HG03175 (cell line): ENCODE measurements at regions not wholly inside any gene's neighbourhood (a gene's known extent, or its start where the extent isn't known, plus 50 kb on each side); places are given as distances from the start of the nearest gene placed in this dataset.
"Not testable (repeated sequence)": the region's sequence is repeated elsewhere in the genome, so short reads cannot be mapped to it uniquely, and the experiment has no call there.

Source experiments
- ATAC-seq: cut with Tn5 transposase; IDR thresholded peaks from one replicate; pipeline ENCODE4 v1.9.1; 2021; ENCODE audit warnings: mild to moderate bottlenecking, moderate library complexity; ENCODE audit not compliant: unreplicated experiment

- ATAC-seq: no peak
Measured at GRCh38 chr5:18203296-18203695, 569.0 kb downstream of the TAF11L14 start.

- no peak for ATAC-seq
Measured at GRCh38 chr5:18213666-18214065, 579.4 kb downstream of the TAF11L14 start.

- no peak for ATAC-seq
Measured at GRCh38 chr5:18216016-18216415, 581.8 kb downstream of the TAF11L14 start.

DNA sequence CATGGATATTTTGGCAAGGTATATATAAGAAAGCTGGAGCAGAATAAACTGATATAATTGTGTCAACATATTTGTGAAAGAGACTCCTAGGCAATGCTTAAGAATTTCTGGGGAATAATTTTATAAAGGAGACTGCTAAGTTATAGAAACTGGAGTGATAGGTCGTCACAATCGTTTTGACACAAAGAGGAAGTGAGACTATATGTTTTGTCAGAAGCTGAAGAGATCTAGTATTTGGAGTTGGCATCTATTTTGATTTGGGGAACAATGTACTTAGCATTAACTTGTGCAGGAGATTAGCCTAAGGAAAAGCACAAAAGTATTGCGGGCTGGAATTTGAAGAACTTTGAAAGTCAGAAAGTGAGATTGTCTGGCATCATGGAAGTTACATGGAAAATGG, 582.5 kb downstream of the TAF11L14 start:
- ATAC-seq: no peak

DNA sequence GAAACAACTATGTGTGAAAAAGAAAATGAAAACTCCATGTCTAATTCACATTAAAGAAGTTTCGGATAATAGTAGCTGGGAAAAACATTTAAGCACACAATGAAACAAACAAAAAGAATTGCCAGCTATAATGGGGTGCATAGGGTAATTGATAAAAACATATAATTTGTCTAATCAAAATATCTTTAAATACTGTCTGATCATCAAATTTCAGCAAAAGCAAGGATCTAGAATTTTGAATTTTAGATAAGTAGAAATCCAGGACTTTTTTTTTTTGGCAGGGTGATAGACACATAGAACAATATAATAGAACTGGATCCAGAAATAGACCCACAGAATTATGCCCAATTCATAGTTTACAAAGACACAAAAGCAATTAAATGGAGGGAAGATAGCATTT, 585.0 kb downstream of the TAF11L14 start:
- no peak for ATAC-seq

- ATAC-seq: no peak
Measured at GRCh38 chr5:18220631-18221030, 586.4 kb downstream of the TAF11L14 start.

DNA sequence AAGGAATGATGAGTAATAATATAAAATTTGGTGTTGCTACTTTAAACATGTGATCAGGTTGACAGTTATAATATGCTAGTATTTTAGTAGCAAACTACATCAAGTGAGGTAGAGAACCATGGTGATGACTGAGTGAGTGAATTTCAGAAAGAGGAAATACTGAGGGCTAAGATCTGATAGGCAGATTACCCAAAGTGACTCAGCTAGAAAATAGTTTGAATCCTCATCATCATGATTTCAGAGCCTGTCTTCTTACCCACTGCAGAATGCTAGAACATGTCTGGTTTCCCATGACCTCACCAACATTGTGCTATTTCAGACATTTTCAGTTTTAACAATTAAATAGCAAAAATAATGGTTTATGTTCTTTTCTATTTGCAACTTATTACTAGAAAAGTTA, 602.1 kb downstream of the TAF11L14 start:
- no peak for ATAC-seq

GRCh38 chr5:18238321-18238720, 604.1 kb downstream of the TAF11L14 start:
- ATAC-seq: no peak

DNA sequence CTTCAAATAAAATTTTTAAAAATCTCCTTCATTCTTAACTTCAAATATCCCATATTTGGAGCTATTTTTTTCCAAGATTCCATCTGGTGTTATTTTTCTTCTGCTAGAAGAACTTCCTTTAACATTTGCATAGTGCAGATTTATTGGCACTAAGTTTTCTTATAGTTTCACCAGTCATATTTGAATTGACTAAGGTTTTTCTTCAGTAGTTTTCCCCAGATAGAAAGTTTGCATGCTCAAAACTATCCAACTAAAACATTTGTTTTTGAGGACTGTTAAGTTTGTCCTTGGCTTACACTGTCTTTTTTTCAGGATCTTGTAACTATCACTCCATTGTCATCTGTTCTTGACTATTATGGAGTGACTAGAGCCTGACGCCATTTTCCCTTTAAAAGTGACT, 606.7 kb downstream of the TAF11L14 start:
- no peak for ATAC-seq

GRCh38 chr5:18243846-18244245, 609.6 kb downstream of the TAF11L14 start:
- no peak for ATAC-seq

DNA sequence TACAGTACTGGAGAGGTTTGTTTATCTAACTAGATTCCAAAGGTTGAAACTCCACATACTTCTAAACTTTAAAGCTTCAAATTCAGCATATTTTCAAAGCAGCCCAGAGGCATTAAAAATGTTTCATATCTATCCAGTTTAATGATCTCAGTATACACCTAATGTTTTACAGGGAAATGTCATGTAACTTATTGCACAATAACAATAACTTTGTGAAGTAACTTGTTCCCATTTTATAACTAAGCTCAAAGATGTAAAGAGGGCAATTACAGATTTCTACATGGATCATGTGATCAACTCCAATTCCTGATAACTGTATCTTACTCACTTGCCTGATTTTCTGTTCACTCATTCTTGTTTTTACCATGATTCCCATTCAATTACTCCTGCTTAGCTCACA, 610.0 kb downstream of the TAF11L14 start:
- no peak for ATAC-seq

- ATAC-seq: no peak
Measured at GRCh38 chr5:18252559-18252958, 618.3 kb downstream of the TAF11L14 start.

GRCh38 chr5:18264126-18264882, 630.0 kb downstream of the TAF11L14 start:
- ATAC-seq: no peak

DNA sequence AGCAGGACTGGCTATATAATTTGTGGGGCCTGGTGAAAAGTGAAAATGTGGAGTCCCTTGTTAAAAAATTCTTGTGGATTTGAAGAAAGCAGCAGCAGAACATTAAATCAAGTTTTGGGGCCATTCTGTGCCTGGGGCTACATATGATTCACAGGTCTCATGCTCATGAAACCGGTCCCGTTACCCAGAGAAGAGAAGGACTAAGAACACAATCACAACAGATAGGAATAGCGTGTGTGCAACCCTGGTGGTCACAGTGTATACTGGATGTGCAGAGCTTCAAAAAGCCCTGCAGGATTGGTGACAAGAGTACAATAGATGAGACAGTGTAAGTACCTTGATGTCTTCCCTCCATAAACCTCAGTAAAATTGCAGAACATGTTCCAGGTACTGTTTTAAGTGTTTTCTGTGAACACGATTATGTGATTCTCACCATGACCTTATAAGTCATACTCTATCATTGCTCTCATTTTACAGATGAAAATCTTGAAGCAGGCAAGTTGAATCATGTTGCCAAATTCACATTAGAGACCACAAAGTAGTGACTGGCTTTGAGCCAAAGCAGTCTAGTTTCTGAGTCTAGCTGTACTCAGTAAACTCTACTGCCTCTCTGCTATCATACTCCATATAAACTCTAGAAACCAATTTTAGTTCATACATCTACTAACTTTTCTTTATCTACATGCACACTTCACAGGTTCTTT, 636.5 kb downstream of the TAF11L14 start:
- ATAC-seq: no peak

DNA sequence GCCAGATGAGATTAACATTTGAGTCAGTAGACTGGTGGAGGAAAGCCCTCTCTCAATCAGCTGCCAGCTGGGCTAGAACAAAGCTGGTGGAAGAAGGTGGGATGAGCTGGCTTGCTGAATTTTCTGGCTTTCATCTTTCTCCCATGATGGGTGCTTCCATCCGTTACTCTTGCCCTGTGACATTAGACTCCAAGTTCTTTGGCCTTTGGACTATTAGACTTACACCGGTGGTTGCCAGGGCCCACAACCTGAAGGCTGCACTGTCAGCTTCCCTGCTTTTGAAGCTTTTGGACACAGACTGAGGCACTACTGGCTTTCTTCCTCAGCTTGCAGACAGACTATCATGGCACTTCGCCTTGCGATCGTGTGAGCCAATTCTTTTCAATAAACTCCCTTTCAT, 642.7 kb downstream of the TAF11L14 start:
- ATAC-seq: no peak

GRCh38 chr5:18281947-18282581, 647.8 kb downstream of the TAF11L14 start:
- ATAC-seq: no peak

DNA sequence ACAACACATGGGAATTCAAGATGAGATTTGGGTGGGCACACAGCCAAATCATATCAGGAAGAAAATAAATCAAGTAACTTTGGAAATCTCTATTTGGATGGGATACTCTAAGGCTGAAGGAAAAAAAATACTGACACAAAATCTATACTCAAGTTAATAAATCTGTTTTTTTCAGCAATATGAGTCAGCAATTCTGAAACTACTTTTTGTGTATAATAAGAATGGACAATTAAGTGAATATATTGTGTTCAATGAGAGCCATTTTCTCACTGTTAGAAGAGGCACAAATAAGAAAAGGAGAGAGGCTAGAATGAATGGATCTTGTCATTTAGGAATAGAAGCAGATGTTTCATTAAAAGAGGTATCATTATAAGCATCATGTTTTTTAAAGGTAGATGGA, 651.0 kb downstream of the TAF11L14 start:
- ATAC-seq: no peak

DNA sequence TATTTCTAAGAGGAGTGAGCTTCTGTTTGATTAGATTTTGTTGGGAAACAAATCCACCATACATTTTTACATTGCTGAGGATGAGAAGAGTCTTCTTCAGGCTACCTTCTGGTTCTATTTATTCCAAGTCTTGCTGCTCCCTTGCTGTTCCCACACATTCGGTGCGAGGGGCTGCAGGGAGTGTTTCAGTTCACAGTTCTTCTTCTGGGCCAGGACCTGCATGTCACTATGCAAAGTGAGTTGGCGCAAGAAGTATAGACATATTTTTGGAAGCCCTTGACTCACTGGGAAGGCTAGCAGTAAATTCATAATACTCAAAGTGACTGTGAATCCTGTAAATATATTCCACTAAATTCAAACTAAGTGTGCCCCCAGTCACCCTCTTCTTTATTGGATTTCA, 657.9 kb downstream of the TAF11L14 start:
- ATAC-seq: no peak

- ATAC-seq: not testable (repeated sequence)
Measured at GRCh38 chr5:18295696-18296095, 661.4 kb downstream of the TAF11L14 start.

DNA sequence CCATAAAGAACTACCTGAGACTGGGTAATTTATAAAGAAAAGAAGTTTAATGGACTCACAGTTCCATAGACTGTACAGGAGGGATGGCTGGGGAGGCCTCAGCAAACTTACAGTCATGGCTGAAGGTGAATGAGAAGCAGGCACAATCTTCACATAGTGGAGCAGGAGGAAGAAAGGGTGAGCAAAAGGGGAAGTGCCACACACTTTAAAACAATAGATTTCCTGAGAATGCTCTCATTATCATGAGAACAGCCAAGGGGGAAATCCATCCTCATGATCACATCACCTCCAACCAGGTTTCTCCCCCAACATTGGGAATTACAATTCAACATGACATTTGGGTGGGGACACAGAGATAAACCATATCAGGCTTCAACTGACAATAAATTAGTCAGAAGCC, 664.9 kb downstream of the TAF11L14 start:
- no peak for ATAC-seq

DNA sequence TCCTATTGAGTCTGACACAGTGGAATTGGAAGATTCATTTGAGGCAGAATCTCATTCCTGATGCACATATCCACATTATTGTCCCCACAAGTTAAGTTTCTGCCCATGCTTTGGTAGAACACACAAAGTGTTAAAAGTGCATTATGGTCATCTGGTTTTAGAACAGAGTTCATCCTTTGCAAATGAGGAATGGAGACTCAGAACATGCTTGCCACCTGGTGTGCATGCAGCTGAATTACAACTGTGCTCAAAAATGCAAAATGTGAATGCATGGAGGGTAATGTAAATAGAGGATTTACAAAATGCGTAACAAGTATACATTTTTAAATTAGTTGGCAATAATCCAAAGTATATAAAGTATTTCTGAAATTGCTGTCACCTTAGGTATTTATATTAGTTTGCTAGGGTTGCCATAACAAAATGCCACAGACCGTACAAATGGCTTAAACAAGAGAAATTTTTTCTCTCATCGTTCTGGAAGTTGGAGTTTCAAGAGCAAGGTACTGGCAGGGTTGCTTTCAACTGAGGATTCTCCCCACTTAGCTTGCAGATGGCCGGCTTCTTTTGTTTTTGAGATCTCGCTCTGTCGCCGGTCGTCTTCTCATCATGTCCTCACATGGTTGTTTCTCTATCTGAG, 671.1 kb downstream of the TAF11L14 start:
- ATAC-seq: peak; percentile 77

DNA sequence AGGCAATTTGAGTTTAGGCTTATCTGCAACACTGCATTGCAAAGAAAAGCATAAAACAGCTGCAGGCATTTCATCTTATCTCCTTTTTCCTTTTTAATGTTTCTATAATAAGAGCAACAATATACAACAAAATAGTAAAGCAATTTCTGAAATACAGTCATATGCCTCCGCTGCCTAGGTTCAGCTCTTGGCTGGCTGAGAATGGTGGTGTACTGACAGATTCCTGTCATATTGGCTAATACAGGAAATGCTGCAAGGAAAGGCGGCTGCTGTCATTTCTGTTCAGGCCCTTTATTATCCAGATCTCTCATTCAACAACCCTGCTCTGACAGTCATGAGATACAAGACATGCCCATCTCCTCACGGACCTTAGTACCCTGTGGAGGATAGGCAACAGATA, 677.0 kb downstream of the TAF11L14 start:
- no peak for ATAC-seq
